ENCODE measurements at regions not wholly inside any gene's neighbourhood (a gene's known extent, or its start where the extent isn't known, plus 50 kb on each side); places are given as distances from the start of the nearest gene placed in this dataset.

DNA sequence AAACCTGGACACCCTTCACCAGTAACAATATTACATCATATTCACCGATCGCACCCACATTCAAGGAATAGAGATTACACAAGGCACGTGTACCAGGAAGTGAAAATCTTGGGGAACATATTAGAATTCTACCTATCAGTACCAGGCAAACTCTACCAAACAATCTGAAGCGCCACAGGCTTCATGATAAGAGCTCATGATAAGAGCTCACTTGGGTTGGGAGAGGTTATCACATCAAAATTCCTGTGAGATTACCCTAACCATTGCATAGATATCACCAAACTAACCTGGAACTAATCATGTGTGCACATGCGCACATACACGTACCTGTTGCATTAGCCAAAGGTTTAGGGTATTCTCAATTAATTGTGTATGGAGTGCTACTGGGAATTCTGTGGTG, 1861.3 kb downstream of the PCDH9 start:
- ATAC-seq, result no peak
- WGBS (ENCODE audit: low lambda C conversion rate), result 59% methylated on average over 6 of the region's 6 CpGs
- TF ChIP-seq ZNF782 (CRISPR knock-in tag; IDR thresholded peaks at IDR 0.05; ENCODE audit: borderline replicate concordance) (no peak), ZNF790 (CRISPR knock-in tag; IDR thresholded peaks at IDR 0.05; ENCODE audit: borderline replicate concordance) (no peak), ZFP36L2 (CRISPR knock-in tag; IDR thresholded peaks at IDR 0.05) (no peak), TEAD3 (CRISPR knock-in tag; optimal IDR thresholded peaks at IDR 0.05; ENCODE audit: borderline replicate concordance) (no peak), ZNF260 (CRISPR knock-in tag; IDR thresholded peaks at IDR 0.05; ENCODE audit: borderline replicate concordance, low read depth) (no peak), PPARG (CRISPR knock-in tag; conservative IDR thresholded peaks at IDR 0.05) (no peak), CHD4 (IDR thresholded peaks at IDR 0.05; ENCODE audit: borderline replicate concordance, low read length) (no peak), ZNF543 (CRISPR knock-in tag; IDR thresholded peaks at IDR 0.05) (no peak)
- TF ChIP-seq, protein P1, sequence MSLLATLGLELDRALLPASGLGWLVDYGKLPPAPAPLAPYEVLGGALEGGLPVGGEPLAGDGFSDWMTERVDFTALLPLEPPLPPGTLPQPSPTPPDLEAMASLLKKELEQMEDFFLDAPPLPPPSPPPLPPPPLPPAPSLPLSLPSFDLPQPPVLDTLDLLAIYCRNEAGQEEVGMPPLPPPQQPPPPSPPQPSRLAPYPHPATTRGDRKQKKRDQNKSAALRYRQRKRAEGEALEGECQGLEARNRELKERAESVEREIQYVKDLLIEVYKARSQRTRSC (CRISPR knock-in tag; IDR thresholded peaks at IDR 0.05; ENCODE audit: low read depth), result no peak
- TF ChIP-seq, protein P2, sequence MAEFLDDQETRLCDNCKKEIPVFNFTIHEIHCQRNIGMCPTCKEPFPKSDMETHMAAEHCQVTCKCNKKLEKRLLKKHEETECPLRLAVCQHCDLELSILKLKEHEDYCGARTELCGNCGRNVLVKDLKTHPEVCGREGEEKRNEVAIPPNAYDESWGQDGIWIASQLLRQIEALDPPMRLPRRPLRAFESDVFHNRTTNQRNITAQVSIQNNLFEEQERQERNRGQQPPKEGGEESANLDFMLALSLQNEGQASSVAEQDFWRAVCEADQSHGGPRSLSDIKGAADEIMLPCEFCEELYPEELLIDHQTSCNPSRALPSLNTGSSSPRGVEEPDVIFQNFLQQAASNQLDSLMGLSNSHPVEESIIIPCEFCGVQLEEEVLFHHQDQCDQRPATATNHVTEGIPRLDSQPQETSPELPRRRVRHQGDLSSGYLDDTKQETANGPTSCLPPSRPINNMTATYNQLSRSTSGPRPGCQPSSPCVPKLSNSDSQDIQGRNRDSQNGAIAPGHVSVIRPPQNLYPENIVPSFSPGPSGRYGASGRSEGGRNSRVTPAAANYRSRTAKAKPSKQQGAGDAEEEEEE (CRISPR knock-in tag; IDR thresholded peaks at IDR 0.05; ENCODE audit: borderline replicate concordance), result no peak
- TF ChIP-seq, protein P3, sequence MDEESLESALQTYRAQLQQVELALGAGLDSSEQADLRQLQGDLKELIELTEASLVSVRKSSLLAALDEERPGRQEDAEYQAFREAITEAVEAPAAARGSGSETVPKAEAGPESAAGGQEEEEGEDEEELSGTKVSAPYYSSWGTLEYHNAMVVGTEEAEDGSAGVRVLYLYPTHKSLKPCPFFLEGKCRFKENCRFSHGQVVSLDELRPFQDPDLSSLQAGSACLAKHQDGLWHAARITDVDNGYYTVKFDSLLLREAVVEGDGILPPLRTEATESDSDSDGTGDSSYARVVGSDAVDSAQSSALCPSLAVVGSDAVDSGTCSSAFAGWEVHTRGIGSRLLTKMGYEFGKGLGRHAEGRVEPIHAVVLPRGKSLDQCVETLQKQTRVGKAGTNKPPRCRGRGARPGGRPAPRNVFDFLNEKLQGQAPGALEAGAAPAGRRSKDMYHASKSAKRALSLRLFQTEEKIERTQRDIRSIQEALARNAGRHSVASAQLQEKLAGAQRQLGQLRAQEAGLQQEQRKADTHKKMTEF (CRISPR knock-in tag; IDR thresholded peaks at IDR 0.05), result no peak
- TF ChIP-seq, protein P4, sequence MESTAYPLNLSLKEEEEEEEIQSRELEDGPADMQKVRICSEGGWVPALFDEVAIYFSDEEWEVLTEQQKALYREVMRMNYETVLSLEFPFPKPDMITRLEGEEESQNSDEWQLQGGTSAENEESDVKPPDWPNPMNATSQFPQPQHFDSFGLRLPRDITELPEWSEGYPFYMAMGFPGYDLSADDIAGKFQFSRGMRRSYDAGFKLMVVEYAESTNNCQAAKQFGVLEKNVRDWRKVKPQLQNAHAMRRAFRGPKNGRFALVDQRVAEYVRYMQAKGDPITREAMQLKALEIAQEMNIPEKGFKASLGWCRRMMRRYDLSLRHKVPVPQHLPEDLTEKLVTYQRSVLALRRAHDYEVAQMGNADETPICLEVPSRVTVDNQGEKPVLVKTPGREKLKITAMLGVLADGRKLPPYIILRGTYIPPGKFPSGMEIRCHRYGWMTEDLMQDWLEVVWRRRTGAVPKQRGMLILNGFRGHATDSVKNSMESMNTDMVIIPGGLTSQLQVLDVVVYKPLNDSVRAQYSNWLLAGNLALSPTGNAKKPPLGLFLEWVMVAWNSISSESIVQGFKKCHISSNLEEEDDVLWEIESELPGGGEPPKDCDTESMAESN (CRISPR knock-in tag; conservative IDR thresholded peaks at IDR 0.05), result no peak
- TF ChIP-seq, protein P5, sequence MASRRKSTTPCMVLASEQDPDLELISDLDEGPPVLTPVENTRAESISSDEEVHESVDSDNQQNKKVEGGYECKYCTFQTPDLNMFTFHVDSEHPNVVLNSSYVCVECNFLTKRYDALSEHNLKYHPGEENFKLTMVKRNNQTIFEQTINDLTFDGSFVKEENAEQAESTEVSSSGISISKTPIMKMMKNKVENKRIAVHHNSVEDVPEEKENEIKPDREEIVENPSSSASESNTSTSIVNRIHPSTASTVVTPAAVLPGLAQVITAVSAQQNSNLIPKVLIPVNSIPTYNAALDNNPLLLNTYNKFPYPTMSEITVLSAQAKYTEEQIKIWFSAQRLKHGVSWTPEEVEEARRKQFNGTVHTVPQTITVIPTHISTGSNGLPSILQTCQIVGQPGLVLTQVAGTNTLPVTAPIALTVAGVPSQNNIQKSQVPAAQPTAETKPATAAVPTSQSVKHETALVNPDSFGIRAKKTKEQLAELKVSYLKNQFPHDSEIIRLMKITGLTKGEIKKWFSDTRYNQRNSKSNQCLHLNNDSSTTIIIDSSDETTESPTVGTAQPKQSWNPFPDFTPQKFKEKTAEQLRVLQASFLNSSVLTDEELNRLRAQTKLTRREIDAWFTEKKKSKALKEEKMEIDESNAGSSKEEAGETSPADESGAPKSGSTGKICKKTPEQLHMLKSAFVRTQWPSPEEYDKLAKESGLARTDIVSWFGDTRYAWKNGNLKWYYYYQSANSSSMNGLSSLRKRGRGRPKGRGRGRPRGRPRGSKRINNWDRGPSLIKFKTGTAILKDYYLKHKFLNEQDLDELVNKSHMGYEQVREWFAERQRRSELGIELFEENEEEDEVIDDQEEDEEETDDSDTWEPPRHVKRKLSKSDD (CRISPR knock-in tag; IDR thresholded peaks at IDR 0.05; ENCODE audit: low read depth), result no peak
- TF ChIP-seq, protein P6, sequence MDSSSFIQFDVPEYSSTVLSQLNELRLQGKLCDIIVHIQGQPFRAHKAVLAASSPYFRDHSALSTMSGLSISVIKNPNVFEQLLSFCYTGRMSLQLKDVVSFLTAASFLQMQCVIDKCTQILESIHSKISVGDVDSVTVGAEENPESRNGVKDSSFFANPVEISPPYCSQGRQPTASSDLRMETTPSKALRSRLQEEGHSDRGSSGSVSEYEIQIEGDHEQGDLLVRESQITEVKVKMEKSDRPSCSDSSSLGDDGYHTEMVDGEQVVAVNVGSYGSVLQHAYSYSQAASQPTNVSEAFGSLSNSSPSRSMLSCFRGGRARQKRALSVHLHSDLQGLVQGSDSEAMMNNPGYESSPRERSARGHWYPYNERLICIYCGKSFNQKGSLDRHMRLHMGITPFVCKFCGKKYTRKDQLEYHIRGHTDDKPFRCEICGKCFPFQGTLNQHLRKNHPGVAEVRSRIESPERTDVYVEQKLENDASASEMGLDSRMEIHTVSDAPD (CRISPR knock-in tag; IDR thresholded peaks at IDR 0.05), result no peak

More for the DNA sequence above, 1861.3 kb downstream of the PCDH9 start:
- Histone ChIP-seq H3K4me2 (ENCODE audit: low read depth, low read length) (no peak overlapping the region), H3K4me3 (replicated peaks in 1 of 3; ENCODE audit: insufficient read depth in 1 of 3, low read depth in 2 of 3, low read length in 3 of 3) (no peak overlapping the region), H3K36me3 (replicated peaks in 1 of 2; ENCODE audit: control insufficient read depth in 1 of 2, insufficient read depth in 2 of 2, low read length in 2 of 2) (no peaks in the 10 kb centered on the region), H3K9me3 (ENCODE audit: low read length) (peaks cover 26% of the 10 kb centered on the region; the same call in 1 of the 2 replicates), H3K9ac (ENCODE audit: insufficient read depth, low read depth, low read length) (no peak overlapping the region), H3K79me2 (ENCODE audit: insufficient read depth, low read length) (no peaks in the 10 kb centered on the region), H3K27ac (ENCODE audit: extremely low read length, insufficient read depth, low read length) (no peak overlapping the region), H4K20me1 (ENCODE audit: insufficient read depth, low read length) (no peaks in the 10 kb centered on the region), H3K4me1 (ENCODE audit: insufficient read depth, low read length) (no peaks in the 10 kb centered on the region), H3K27me3 (ENCODE audit: control insufficient read depth in 1 of 2, insufficient read depth in 2 of 2, low read length in 2 of 2) (no peaks in the 10 kb centered on the region; a peak in 1 of 5 replicates), H2AFZ (ENCODE audit: low read length) (no peak overlapping the region)
- in situ Hi-C loops (cut with HindIII; ENCODE audit: extremely low pct_ligation_motif_present, low pct_unique_long_range_greater_than_20kb), result no loop called here
- DNase-seq (ENCODE audit: low spot score) (no peak), FAIRE-seq (no peak)
- intact Hi-C loops (cut with micrococcal nuclease; ENCODE audit: unreplicated experiment), result no loop called here
- no TSS peak for BruUV-seq (replicated peaks)
- POLR2A ChIA-PET, result no interaction called here
- CTCF ChIA-PET (ENCODE audit: low intra/inter-chr PET ratio, low total read pairs), result no interaction called here
